NCI-H1417 treated with DMSO at 0.1 percent for 48 hours (cell line): ENCODE measurements at regions not wholly inside any gene's neighbourhood (a gene's known extent, or its start where the extent isn't known, plus 50 kb on each side); places are given as distances from the start of the nearest gene placed in this dataset.
"Not testable (repeated sequence)": the region's sequence is repeated elsewhere in the genome, so short reads cannot be mapped to it uniquely, and the experiment has no call there.

Source experiments
- DNase-seq: peaks from one replicate; lab custom pipeline; 2025; lab: John Stamatoyannopoulos, UW

DNA sequence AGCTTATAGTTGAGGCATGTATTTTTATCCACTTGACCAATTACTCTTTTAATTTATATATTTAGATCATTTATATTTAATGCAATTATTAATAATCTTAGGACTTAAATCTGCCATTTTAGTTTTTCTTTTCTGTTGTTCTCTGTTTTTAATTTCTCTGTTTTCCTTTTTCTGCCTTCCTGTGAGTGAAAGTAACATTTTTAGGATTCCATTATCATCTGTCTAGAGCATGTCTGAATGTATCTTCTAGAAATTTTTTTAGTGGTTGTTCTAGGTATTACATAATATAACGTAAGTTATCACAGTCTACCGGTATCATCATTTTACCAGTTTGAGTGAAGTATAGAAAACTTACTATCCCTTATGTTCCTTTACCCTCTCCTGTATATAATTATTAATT lies 197.3 kb downstream of the UNC5CL start:
- no peak for DNase-seq

DNA sequence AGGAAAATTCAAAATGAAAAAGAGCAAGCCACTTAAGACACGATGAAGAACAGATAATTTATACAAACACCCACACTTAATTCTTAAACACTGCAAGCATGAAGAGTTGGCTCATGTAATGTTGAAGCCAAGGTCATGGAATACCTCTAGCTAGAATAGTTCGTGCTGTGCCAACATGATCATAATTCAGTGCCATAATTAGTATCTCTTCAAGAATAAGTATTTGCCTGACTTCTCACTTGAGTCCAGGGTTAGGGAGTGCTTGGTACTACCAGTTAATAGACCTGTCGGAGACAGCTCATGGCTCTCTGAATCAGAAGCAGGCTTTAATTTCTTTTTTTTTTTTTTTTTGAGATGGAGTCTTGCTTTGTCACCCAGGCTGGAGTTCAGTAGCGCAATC lies 206.3 kb downstream of the UNC5CL start:
- no peak for DNase-seq

DNA sequence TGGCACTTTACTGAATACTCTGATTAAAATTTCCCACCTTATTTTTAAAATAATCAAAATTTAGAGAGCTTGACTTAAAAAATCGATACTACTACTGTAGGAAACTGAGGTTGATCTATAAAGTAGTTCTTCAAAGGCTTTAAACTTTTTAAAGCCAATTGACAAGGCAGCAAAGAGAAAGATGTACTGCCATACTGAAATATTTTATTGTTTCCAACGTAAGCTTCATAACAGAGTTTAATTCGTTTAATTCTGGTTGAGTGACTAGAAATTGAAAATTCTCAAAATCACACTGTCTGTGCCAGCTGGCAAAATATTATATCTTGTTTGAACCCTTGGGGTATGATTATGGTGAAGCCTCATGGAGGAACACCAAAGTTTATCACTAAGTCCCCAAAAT lies 207.6 kb downstream of the UNC5CL start:
- no peak for DNase-seq

DNA sequence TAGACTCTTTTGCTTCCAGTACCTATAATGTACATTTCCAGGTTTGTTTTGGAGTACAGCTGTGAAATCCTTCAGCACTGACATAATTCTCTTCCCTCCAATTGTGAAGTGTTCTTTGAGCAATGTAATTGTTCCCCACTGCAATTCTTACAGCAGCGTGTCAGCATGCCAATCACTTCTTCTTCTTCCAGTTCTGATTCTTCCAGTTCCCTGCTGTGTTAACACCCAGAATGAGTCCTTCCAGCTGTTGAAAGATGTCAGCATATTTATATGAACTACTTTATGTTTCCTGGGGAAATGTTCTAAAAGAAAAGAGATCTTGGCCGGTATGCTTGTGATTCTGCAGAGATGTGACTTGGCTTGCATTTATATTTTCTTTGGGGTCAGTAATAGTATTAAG lies 213.9 kb downstream of the UNC5CL start:
- DNase-seq: no peak

DNA sequence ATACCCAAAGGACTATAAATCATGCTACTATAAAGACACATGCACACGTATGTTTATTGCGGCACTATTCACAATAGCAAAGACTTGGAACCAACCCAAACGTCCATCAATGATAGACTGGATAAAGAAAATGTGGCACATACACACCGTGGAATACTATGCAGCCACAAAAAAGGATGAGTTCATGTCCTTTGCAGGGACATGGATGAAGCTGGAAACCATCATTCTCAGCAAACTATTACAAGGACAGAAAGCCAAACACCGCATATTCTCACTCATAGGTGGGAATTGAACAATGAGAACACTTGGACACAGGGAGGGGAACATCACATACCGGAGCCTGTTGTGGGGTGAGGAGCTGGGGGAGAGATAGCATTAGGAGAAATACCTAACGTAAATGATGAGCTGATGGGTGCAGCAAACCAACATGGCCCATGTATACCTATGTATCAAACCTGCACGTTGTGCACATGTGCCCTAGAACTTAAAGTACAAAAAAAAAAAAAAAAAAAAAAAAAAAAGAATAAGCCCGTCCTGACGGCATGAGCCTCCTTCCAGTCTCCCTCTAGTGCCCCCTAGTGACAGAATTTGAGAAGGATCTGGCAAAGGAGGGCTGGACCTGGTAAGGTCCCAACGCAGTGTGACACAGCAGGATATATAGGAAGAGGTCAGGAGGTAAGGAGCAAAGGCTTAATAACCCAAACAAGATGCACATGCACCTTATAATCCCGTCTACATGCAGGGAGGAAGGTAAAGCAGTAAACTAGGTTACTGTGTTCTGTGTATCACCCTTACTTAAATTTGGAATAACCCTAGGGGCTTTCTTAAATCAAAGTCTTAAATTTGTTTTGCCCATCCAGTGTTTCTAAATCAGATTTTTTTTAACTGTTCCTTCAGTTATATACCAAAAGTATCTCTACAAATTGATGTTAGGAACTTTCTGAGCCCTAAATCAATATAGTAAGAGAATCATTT lies 214.8 kb downstream of the UNC5CL start:
- not testable (repeated sequence) for DNase-seq

DNA sequence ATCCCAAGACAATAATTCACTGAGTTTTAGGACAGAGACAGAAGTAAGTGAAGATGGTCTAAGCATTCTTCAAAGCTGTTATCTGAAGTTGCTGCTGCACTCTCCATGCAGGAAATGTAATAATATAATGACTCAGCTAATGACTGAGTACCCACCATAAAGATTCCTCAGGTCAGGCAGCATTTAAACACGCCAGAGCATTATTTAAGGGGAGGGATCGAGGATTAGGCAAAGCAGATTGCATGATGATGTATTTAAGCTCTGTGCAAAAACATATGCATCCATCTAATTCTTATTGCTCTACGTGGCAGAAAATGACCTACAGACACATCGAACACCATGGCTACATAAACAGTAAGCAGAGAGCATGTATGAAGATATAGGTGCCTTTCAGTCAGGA lies 216.4 kb downstream of the UNC5CL start:
- no peak for DNase-seq

DNA sequence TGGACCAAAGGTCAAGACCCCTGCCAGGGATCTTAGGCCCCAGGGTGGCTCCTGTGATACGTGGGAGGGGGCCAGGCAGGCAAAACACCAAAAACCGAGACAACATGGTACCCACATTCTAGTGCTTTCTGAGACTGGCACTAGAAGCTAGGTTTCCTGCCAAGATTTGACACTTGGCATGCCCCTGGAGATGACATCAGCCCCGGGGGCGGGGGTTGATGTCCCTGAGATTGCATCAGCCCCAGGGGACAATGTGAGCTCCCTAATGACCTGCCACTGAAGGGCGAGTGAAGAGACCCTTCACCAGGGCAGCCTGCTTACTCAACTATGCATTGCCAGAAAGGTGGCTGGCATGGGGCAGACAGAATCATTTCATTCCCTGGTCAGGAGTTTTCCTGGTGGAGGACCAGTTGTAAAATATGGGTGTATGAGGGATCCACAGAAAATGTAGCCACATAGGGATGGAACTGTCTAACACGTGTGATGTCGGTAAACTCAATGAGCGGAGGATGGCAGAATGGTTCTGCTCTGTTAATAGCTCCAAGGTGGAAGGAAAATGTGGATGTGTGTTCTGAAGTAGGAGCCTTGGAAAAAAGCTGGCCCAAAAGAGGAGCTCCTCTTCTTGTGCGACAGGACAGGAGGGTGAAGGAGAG lies 219.7 kb downstream of the UNC5CL start:
- DNase-seq: no peak

DNA sequence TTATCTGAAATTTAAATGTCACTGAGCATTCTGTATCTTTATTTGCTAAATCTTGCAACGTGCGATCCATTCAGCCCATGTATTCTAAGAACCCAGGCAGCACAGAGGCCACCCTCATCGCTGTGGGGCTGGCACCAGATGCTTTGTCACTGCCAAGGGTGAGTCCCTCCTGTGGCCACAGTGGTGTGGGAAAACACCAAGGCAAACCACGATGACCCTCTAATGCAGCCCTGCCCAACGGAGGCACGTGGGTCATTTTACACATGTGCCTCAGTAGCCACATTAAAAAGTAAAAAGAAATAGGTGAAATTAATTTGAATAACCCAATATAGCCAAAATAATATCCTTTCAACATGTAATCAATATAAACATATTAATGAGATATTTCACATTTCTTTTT lies 221.7 kb downstream of the UNC5CL start:
- no peak for DNase-seq

DNA sequence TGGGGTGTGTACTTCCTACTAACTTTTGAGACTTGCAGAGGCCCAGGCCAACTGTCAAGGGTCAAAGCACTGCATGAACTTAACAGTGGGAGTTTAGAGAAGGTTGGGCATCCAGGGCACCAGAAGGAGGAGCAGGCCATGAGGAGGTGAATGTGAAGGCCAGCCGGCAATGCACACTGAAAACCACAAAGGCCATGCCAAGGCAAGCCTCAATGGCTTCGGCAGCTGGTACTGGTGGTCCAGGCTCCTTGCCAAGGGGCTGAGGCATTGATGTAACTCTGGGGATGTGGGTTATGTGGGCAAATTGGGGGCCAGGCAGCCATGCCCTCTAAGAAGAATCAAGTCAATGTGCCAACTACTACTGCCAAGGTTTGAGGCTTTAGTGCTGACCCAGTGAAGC lies 222.4 kb downstream of the UNC5CL start:
- no peak for DNase-seq

DNA sequence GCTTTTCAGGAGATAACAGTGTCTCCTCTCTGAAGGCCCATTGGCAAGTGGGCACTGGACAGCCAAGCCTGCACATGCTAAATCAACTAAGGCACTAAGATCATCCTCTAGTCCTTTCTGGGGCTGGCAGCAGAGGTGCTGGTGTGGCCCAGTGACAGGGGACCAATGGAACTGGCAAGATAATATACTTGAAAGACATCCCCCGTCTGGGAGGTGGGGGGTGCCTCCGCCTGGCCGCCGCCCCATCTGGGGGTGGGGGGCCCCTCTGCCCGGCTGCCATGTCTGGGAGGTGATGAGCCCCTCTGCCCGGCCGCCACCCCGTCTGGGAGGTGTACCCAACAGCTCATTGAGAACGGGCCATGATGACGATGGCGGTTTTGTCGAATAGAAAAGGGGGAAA lies 223.3 kb downstream of the UNC5CL start:
- DNase-seq: no peak

DNA sequence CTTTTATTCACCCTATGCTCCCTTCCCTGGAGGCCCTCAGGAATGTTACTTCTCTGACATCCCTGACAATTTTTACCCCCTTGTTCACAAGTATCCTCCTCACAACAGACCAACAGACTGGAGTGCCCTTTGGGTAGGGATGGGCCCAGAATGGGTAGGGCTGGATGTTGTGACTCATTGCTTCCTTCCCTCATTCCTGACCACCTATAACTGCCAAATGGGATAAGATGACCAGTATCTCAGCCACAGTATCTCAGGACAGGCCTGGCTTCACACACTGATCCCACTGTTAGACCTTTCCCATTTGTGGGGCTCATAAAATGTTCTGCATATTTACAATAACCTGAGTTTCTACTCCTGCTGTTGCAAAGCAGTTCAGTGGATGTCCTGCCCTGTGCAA lies 223.0 kb upstream of the LRFN2 start:
- no peak for DNase-seq

DNA sequence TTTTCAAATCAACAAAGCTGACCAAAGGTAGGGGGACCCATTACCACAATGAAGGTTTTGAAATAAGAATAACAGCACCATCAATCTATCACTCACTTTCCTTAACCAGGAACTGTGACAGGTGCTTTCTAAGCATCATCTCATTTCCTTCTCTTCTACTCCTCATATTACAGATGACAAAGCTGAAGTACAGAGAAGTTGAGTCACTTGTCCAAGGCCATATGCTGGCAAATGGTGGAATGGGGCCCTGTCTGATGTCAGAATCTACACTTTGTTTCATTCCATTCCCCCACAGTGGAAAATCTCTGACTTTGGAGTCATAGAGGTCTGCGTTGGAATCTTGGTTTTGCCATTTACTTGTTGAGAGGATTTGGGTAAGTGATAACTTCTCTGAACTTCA lies 222.5 kb upstream of the LRFN2 start:
- DNase-seq: no peak

DNA sequence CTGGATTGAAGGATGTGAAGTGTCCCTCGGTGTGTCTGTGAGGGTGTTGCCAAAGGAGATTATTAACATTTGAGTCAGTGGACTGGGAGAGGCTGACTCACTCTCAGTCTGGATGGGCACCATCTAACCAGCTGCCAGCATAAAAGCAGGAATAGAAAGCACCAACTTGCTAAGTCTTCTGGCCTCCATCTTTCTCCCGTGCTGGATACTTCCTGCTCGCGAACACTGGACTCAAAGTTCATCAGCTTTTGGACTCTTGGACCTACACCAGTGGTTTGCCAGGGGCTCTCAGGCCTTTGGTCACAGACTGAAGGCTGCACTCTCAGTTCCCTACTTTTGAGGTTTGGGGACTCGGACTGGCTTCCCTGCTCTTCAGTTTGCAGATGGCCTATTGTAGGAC lies 220.3 kb upstream of the LRFN2 start:
- no peak for DNase-seq

DNA sequence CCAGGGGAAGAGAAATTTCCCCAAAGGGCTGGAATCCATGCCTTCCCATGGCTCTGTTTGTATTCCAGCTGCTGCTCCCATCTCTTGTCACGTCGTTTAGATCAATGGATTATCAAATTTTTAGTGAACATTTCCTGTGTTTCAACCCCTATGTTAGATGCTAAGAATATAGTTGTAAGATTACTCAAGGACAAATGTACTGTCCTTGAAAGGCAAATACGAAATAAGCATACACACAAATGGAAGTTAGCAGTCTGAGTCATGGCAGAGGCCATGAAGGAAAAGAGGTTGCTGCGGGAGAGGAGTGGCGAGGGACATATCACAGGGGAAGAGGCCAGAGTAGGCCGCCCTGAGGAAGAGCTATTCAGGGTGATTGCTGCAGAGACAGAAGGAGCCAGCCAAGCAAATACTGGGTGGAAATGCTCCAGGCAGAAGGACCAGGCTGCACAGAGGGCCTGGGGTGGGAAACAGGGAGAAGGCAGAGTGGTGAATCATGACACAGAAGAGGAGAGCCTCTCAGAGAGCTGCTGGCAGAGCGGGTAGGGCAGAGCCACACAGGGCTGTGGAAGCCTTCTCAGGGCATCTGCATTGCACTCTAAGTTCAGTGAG lies 219.2 kb upstream of the LRFN2 start:
- no peak for DNase-seq

DNA sequence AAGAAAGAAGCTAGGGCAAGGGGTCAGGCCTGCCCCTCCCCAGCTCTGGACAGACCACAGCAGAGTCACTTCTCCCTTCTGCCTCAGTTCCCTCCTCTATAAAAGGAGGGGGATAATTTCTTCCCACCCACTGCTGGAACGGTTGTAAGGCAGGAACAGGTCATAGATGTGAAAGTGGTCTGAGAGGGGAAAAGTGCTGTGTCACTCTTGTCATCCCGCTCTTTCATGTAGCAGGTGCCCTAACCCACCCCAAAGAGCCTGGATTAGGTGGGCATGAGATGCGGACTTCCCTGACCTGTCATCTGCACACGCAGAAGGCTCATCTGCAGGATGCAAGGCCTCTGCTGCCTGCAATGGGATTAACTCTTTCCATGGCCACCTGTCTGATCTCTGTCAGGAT lies 218.2 kb upstream of the LRFN2 start:
- no peak for DNase-seq

DNA sequence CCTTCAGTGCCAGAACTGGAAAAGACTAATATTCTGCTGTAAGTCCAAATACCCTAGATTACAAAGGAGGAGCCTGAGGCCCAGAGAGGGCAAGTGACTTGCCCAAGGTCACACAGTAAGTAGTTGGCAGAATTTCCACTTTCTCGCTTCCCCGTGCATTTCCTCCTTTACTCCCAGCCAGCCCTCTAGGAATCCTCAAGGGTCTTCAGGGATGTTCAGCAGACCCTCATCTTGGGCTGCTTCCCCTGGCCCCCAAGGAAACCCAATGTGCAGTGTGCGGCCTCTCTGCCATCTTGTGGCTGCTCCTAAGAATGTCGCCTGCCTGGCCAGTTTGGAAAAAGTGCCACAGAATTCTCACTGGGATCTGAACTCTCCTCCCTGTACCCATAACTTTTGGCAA lies 217.7 kb upstream of the LRFN2 start:
- no peak for DNase-seq

DNA sequence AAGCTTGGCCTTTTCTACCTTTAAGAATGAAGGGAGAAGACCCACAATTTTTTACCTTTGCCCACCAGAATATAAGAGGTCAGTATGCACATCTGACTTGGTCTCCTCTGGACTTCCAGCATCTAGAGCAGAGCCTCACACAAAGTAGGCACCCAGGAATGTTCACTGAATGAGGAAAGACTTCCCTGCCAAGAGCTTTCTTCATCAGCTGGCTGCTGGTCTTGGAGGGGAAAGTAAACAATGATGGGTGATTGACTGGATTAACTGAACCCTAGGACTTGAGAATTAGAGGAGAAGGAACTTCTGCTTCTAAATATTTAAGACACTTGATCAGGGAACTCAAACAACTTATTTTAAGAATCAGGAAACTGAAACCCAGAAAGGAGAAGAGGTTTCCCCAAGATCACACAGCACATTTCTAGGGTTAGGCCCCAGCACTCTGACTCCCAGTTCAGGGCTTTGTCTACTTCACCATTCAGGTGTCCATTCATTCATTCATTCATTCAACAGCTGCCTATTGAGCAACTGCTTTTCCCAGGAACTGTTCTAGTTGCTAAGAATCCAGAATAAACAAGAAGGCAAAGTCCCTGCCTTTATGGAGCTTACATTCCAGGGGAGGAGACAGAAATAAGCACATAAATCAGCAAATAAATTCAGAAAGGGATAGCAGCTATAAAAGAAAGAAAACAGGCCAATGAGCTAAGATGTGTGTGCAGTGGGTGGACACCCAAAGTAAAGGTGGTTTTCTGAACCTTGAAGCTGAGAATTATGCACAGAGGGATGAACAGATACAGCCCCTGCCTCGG lies 216.9 kb upstream of the LRFN2 start:
- DNase-seq: no peak

DNA sequence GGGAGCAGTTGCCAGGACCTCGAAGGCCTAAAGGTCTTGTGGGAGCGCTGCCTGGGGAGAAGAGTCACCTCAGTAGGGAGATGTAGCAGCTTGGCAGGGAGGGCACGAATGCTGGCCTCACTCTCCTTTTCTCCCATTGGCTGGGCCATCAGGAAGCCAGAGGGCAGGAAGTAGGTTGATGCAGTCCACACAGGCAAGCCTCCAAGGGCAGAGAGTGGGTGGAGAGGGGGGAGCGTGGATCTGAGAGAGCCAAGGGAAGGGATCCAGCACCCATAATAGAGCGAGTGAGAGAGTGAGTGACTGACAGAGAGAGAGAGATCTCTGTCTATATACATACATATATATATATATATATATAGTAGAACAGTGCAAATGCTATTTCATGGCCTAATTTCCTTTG lies 215.3 kb upstream of the LRFN2 start:
- no peak for DNase-seq

DNA sequence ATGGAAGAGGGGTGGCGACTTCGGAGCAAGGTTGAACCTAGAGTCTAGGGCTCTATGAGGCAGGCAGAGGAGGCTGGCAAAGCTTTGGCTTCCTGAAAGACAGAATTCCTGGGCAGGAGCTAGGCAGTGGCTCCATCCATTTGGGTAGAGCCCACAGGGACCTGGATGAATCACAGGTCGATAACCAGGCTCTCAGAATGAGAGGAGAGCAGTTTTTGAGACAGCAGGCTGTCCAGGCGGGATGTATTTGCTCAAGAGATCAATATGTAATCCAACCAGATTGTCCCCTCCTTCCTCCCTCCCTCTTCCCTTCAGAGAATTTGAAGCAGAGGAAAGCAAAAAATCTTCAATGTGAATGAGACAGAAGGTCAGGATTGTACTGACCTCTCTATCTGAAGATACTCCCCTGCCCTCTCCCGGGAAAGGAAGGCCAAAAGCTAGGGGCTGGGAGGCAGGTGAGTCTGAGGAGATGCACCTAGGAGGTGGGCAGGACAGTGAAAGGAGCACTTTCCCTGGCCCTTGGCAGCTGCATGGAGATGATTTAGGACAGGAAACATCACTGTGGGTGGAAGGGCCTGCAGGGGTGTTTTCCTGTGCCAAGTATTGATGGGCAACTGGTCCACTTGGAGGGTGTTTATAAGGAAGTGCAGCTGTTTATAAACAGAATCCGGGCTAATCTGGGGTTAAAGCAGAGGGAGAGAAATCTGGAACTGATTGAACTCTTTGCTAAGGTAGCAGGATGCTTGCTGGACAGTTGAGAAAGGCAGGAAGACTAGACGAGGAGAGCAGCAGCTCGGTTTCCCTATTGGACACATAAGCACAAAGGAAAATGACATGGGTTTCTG lies 212.4 kb upstream of the LRFN2 start:
- no peak for DNase-seq

DNA sequence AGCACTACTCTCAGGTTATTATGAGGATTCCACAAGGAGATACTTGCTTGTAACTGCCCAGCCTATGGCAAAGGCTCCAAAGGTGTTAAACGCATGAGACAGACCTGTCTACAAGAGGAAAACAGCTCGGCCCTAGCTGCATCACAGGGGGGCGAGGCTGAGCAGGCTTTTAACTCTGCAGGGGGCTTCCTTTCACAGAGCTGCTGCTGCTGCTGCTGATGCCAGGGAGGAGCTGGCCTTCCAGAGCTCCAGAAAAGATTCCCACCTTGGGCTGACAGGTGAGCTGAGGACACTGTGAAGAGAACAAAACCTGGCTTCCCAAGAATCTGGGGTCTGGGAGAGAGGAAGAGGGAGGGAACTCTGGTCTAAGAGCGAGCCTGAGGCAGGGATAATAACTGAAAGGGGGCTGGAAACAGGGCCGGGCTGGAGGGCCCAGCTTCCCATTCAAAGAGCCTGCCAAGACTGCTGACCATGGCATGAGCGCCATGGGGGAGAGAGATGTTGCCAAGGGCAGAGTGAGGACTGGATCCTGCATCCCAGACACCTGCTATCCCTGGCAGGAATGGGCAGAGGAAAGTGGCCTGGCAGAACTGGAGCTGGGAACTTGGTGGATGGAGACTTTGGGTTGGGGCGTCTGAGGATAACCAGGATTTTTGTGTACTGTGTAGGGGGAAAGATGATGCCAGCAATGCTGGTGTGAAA lies 211.1 kb upstream of the LRFN2 start:
- DNase-seq: no peak
